SK-N-SH (cell line): ENCODE measurements at regions not wholly inside any gene's neighbourhood (a gene's known extent, or its start where the extent isn't known, plus 50 kb on each side); places are given as distances from the start of the nearest gene placed in this dataset.

ENCODE experiments used
- CTCF ChIA-PET: fragments of 300-600, 350-600 bp; formaldehyde crosslinking; extraction: SDS; loops from one replicate; lab custom pipeline; 2021; lab: Yijun Ruan, JAX
- POLR2A ChIA-PET: fragments of 350-600 bp; sonication (Branson Sonifier 250); formaldehyde crosslinking; extraction: SDS; loops from one replicate; lab custom pipeline; 2020; ENCODE audit warnings: antibody characterized with exemption, inconsistent platforms; lab: Yijun Ruan, JAX
- DNase-seq: peaks from one replicate; pipeline ENCODE4 v3.0.0; 2012
- H2AFZ ChIP-seq: fragments of 200-600 bp; sonication (generic); 2 replicates; pipeline ENCODE4 v1.8.1; 2016; ENCODE audit warnings: antibody characterized with exemption, mild to moderate bottlenecking, low read depth
- H3F3A ChIP-seq: fragments of 200-600 bp; sonication (generic); replicated peaks from 2 replicates; pipeline ENCODE3; 2016; ENCODE audit warnings: antibody characterized with exemption, mild to moderate bottlenecking; ENCODE audit not compliant: insufficient read depth
- H3K27ac ChIP-seq, 2 experiments: fragments of 200-500 bp in 1 of 2; fragments of 200-600 bp in 1 of 2; sonication (Bioruptor generic) in 1 of 2; sonication (generic), shearing (Covaris generic) in 1 of 2; 2 replicates each; pipeline versions ENCODE4 v1.5.1 to v1.6.1; 2014 to 2016; ENCODE audit warnings: low read depth in 2 of 2, inconsistent platforms in 1 of 2, low read length in 1 of 2, mild to moderate bottlenecking in 1 of 2, mixed read lengths in 1 of 2
- H3K27me3 ChIP-seq: fragments of 200-600 bp; sonication (generic), shearing (Covaris generic); 2 replicates; pipeline ENCODE4 v1.6.1; 2016; ENCODE audit warnings: mixed run types; ENCODE audit not compliant: insufficient read depth
- H3K36me3 ChIP-seq, 2 experiments: fragments of 200-500 bp in 1 of 2; fragments of 200-600 bp in 1 of 2; sonication (Bioruptor generic) in 1 of 2; sonication (generic) in 1 of 2; replicated peaks in 1 of 2; 2 replicates each; pipeline versions ENCODE3 to v1.5.1; 2014 to 2016; ENCODE audit warnings: low read length in 1 of 2, mild to moderate bottlenecking in 1 of 2; ENCODE audit not compliant: insufficient read depth in 2 of 2, control insufficient read depth in 1 of 2
- H3K4me1 ChIP-seq, 2 experiments: fragments of 200-500 bp in 1 of 2; fragments of 200-600 bp in 1 of 2; sonication (Bioruptor generic) in 1 of 2; sonication (generic), shearing (Covaris generic) in 1 of 2; 2 replicates each; pipeline versions ENCODE4 v1.5.1 to v1.6.1; 2014 to 2016; ENCODE audit warnings: low read depth in 1 of 2, low read length in 1 of 2, mixed run types in 1 of 2; ENCODE audit not compliant: insufficient read depth in 2 of 2, control insufficient read depth in 1 of 2
- H3K4me2 ChIP-seq: fragments of 200-600 bp; sonication (generic), shearing (Covaris generic); 2 replicates; pipeline ENCODE4 v1.6.1; 2017; ENCODE audit warnings: mixed run types
- H3K4me3 ChIP-seq, 2 experiments: fragments of 200-500 bp in 1 of 2; fragments of 200-600 bp in 1 of 2; sonication (Bioruptor generic) in 1 of 2; sonication (generic), shearing (Covaris generic) in 1 of 2; 2 replicates each; pipeline versions ENCODE4 v1.5.1 to v1.8.1; 2014 to 2016; ENCODE audit warnings: low read depth in 2 of 2, inconsistent platforms in 1 of 2, low read length in 1 of 2, mild to moderate bottlenecking in 1 of 2, mixed read lengths in 1 of 2, moderate library complexity in 1 of 2
- H3K79me2 ChIP-seq: fragments of 200-600 bp; sonication (generic); 2 replicates; pipeline ENCODE4 v1.8.1; 2017; ENCODE audit warnings: mild to moderate bottlenecking; ENCODE audit not compliant: insufficient read depth
- H3K9ac ChIP-seq: fragments of 200-600 bp; sonication (generic); 2 replicates; pipeline ENCODE4 v1.6.1; 2017; ENCODE audit warnings: mixed run types
- H3K9me2 ChIP-seq: fragments of 200-600 bp; sonication (generic); 2 replicates; pipeline ENCODE4 v1.6.1; 2017; ENCODE audit warnings: mixed run types
- H3K9me3 ChIP-seq: fragments of 200-600 bp; sonication (generic); 2 replicates; pipeline ENCODE4 v1.6.1; 2017; ENCODE audit warnings: mixed run types, mild to moderate bottlenecking, moderate library complexity
- H4K20me1 ChIP-seq: fragments of 200-600 bp; sonication (generic); 2 replicates; pipeline ENCODE4 v1.6.1; 2017; ENCODE audit warnings: mild to moderate bottlenecking, mixed run types; ENCODE audit not compliant: insufficient read depth
- CHD2 ChIP-seq: fragments of 150-350 bp; IDR thresholded peaks from 2 replicates; pipeline ENCODE4 v1.6.1; 2018; ENCODE audit warnings: low read length; ENCODE audit not compliant: partially characterized antibody
- CTCF ChIP-seq: fragments of 200-600 bp; sonication (generic); IDR thresholded peaks from 2 replicates; pipeline ENCODE4 v1.6.1; 2017; ENCODE audit warnings: antibody characterized with exemption, mild to moderate bottlenecking, moderate library complexity
- EP300 ChIP-seq, 2 experiments: IDR thresholded peaks; 2 replicates each; pipeline versions ENCODE4 v1.4.0 to v1.6.1; 2012; ENCODE audit warnings: borderline replicate concordance in 1 of 2, low read depth in 1 of 2, low read length in 1 of 2
- EZH2phosphoT487 ChIP-seq: fragments of 200-600 bp; sonication (generic); IDR thresholded peaks from 2 replicates; pipeline ENCODE4 v1.6.1; 2017; ENCODE audit warnings: low read depth, mixed run types, mild to moderate bottlenecking, antibody characterized with exemption, moderate library complexity, borderline replicate concordance
- FOSL2 ChIP-seq: IDR thresholded peaks from 2 replicates; pipeline ENCODE4 v1.4.0; 2012; ENCODE audit warnings: low read depth, mild to moderate bottlenecking, moderate library complexity, borderline replicate concordance
- FOXJ3 ChIP-seq: sonication (generic); formaldehyde crosslinking; IDR thresholded peaks from 2 replicates; pipeline ENCODE4 v1.5.1; 2020; ENCODE audit warnings: mild to moderate bottlenecking, missing genetic modification reagents
- FOXM1 ChIP-seq: IDR thresholded peaks from 2 replicates; pipeline ENCODE4 v1.4.0; 2012; ENCODE audit warnings: low read depth, mild to moderate bottlenecking
- GABPA ChIP-seq: IDR thresholded peaks from 2 replicates; pipeline ENCODE4 v1.4.0; 2012; ENCODE audit warnings: low read depth, mild to moderate bottlenecking
- IRF3 ChIP-seq: fragments of 150-350 bp; IDR thresholded peaks from 2 replicates; pipeline ENCODE4 v1.6.1; 2016; ENCODE audit warnings: mild to moderate bottlenecking, low read depth, low read length
- JUND ChIP-seq: IDR thresholded peaks from 2 replicates; pipeline ENCODE4 v1.4.0; 2012
- MAX ChIP-seq: IDR thresholded peaks from 2 replicates; pipeline ENCODE4 v1.4.0; 2012; ENCODE audit warnings: low read depth
- MEF2A ChIP-seq: IDR thresholded peaks from 2 replicates; pipeline ENCODE4 v1.4.0; 2012; ENCODE audit warnings: low read depth, borderline replicate concordance
- NRF1 ChIP-seq: IDR thresholded peaks from 2 replicates; pipeline ENCODE4 v1.6.1; 2012; ENCODE audit warnings: low read depth, mild to moderate bottlenecking, low read length
- RAD21 ChIP-seq: IDR thresholded peaks from 2 replicates; pipeline ENCODE4 v1.6.1; 2012; ENCODE audit warnings: mild to moderate bottlenecking, low read length
- RFX5 ChIP-seq: IDR thresholded peaks from 2 replicates; pipeline ENCODE4 v1.6.1; 2012; ENCODE audit warnings: mild to moderate bottlenecking, improper control_type of control experiment, low read length
- RXRA ChIP-seq: IDR thresholded peaks from 2 replicates; pipeline ENCODE4 v1.4.0; 2012; ENCODE audit warnings: low read depth, mild to moderate bottlenecking, borderline replicate concordance
- SMC3 ChIP-seq: IDR thresholded peaks from 2 replicates; pipeline ENCODE4 v1.6.1; 2012; ENCODE audit warnings: low read depth, low read length, improper control_type of control experiment
- TCF12 ChIP-seq: IDR thresholded peaks from 2 replicates; pipeline ENCODE4 v1.4.0; 2012
- WGBS: methylation state at CpG from one replicate; pipeline ENCODE4 v1.1.6; 2017; ENCODE audit warnings: low lambda C conversion rate; 5-methylcytosine and 5-hydroxymethylcytosine counted together
- TF ChIP-seq, protein P1 (sequence below): fragments of 150-350 bp; IDR thresholded peaks from 2 replicates; pipeline ENCODE4 v1.6.1; 2017; ENCODE audit warnings: antibody characterized with exemption, low read length, low read depth, borderline replicate concordance
- TF ChIP-seq, protein P2 (sequence below): IDR thresholded peaks from 2 replicates; pipeline ENCODE4 v1.4.0; 2012; ENCODE audit warnings: low read depth, borderline replicate concordance

DNA sequence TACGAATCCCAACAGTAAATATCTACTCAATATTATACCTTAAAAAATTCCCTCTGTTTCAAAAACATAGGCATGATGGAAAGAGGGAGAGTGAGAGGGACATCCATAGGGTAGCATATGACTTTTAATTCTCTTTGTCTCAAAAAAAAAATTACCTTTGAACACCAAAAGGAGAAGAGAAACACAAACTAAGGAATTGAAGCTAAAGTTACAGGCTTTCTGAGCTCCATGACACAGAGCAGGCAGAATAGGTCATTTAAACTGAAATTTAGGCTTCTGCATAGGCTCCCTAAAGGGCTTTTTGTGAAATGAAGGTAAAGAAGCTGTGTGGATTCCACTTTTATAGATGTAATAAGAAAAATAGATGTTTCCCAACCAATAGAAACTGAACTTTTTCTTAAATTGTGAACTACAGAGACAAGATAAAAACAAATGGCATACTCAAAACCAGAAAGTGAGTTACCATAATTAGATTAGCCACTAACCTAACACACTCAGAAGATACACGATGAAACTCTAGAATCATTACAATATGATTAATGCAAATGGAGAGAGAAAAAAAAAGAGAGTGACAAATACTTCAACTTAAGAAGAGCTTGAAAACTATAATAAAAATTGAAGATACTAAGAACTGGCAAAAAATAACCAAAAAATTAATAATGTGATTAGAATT is 584.6 kb downstream of the GABRG1 start:
- CTCF ChIA-PET: no interaction called here
- POLR2A ChIA-PET: no interaction called here
- Histone ChIP-seq H3K9me3 (no peaks in the 10 kb centered on the region), H3F3A (no peaks in the 10 kb centered on the region), H3K9me2 (no peaks in the 10 kb centered on the region), H3K79me2 (no peaks in the 10 kb centered on the region), H3K27me3 (no peaks in the 10 kb centered on the region), H3K27ac (no peak overlapping the region), H3K9ac (no peak overlapping the region), H3K4me3 (no peak overlapping the region), H3K4me1 (no peaks in the 10 kb centered on the region), H2AFZ (no peak overlapping the region), H4K20me1 (no peaks in the 10 kb centered on the region), H3K4me2 (no peak overlapping the region), H3K36me3 (no peaks in the 10 kb centered on the region)
- no peak for DNase-seq
- TF ChIP-seq GABPA: no peak
- no peak for TF ChIP-seq FOSL2
- no peak for TF ChIP-seq FOXJ3 (CRISPR knock-in tag)
- no peak for TF ChIP-seq JUND
- TF ChIP-seq, protein P1, sequence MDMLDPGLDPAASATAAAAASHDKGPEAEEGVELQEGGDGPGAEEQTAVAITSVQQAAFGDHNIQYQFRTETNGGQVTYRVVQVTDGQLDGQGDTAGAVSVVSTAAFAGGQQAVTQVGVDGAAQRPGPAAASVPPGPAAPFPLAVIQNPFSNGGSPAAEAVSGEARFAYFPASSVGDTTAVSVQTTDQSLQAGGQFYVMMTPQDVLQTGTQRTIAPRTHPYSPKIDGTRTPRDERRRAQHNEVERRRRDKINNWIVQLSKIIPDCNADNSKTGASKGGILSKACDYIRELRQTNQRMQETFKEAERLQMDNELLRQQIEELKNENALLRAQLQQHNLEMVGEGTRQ: no peak
- TF ChIP-seq RFX5: no peak
- TF ChIP-seq MAX: no peak
- no peak for TF ChIP-seq SMC3
- TF ChIP-seq EZH2phosphoT487: no peak
- WGBS: 4% methylated on average over 2 of the region's 2 CpGs

- Histone ChIP-seq H4K20me1 (no peaks in the 10 kb centered on the region), H3K79me2 (no peaks in the 10 kb centered on the region), H3F3A (no peaks in the 10 kb centered on the region), H3K4me3 (no peak overlapping the region), H3K27ac (no peak overlapping the region), H3K27me3 (no peaks in the 10 kb centered on the region), H3K4me1 (no peaks in the 10 kb centered on the region), H3K9ac (no peak overlapping the region), H3K4me2 (no peak overlapping the region), H3K9me3 (no peaks in the 10 kb centered on the region), H3K36me3 (no peaks in the 10 kb centered on the region)
- DNase-seq: no peak
- ChIA-PET CTCF (no interaction called here), POLR2A (no interaction called here)
- 5% methylated on average over 4 of the region's 14 CpGs for WGBS
- TF ChIP-seq, protein P1: no peak
- TF ChIP-seq, protein P2, sequence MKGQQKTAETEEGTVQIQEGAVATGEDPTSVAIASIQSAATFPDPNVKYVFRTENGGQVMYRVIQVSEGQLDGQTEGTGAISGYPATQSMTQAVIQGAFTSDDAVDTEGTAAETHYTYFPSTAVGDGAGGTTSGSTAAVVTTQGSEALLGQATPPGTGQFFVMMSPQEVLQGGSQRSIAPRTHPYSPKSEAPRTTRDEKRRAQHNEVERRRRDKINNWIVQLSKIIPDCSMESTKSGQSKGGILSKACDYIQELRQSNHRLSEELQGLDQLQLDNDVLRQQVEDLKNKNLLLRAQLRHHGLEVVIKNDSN: no peak
- TF ChIP-seq NRF1 (no peak), RXRA (no peak), MAX (no peak), TCF12 (no peak), FOSL2 (no peak), FOXM1 (no peak), IRF3 (no peak), EZH2phosphoT487 (no peak), JUND (no peak), RAD21 (no peak), CTCF (no peak), EP300 (IDR thresholded peaks at IDR 0.05; ENCODE audit: borderline replicate concordance in 1 of 2, low read depth in 1 of 2, low read length in 1 of 2) (no peak), MEF2A (no peak), CHD2 (no peak)
- TF ChIP-seq, all 33 proteins: peak for 0
- Histone ChIP-seq H3K9me2 (no peaks in the 10 kb centered on the region), H2AFZ (no peak overlapping the region)
Measured at GRCh38 chr4:45530498-45530897, 593.4 kb downstream of the GABRG1 start.
